HG03442 (cell line): ENCODE measurements at regions not wholly inside any gene's neighbourhood (a gene's known extent, or its start where the extent isn't known, plus 50 kb on each side); places are given as distances from the start of the nearest gene placed in this dataset.

Source experiments
- ATAC-seq: cut with Tn5 transposase; IDR thresholded peaks from one replicate; pipeline ENCODE4 v1.9.1; 2021; ENCODE audit warnings: mild to moderate bottlenecking, moderate library complexity; ENCODE audit not compliant: unreplicated experiment

GRCh38 chr1:14543191-14543840 lies 55.2 kb upstream of the KAZN start:
- no peak for ATAC-seq

DNA sequence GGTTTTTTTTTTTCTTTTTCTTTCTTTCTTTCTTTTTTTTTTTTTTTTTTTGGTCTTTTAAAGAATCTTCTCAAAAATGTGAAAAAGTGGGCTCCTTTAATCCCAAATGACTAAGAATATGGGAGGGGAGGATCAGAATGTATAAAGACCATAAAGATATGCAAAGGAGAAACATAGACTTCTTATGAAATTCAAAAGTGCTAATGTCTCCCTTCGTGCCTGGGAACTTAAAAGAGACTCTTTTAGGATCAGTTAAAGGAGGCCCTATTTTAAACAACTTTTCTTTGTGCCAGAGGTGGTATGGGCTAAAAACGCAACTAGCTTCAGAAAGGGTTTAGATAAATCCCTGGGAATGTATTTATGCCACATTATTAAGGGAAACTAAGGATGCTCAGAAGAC lies 54.2 kb upstream of the KAZN start:
- no peak for ATAC-seq

DNA sequence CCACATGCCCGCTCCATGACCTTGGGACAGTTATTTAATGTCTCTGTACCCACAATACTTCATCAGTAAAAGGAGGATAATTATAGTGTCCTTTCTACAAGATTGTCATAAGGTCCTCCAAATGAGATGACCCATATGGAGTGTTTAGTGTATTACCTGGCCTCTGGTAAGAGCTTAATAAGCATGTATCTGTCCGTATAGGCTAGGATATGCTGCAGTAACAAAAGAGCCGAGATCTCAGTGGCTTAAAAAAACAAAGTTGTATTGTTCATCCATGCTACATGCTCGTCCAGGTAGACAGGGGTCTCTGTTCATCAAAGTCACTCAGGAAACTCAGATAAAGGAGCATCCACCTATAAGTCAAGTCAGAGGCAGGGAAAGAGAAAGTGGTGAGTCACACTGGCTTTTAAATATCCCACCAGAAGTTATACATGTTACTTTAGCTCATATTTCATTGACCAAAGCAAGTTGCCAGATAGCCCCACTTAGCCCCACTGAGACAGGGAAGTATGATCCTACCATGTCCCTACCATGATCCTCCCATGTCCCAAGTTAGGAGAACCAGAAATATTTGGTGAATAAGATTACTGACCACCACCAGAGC lies 53.0 kb upstream of the KAZN start:
- no peak for ATAC-seq

DNA sequence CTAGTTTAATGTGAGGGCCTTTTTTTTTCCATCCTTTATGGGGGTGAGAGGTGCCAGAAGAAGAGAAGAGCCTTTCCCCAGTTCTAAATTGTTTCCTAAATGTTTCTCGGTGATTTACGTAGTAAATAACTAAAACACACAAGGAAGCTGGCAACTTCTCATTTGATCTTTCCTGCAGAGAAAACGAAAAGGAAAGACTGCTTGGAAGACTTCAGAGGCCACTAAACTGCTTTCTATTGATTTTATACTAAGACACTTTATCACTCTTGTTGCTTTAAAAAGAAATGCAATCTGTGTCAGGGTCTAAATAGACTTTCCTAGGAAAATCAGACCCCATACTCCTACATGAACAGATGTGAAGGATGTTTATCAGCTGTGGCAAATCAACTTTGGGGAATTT lies 52.1 kb upstream of the KAZN start:
- ATAC-seq, result no peak
